Activated CD8-positive, alpha-beta memory T cell treated with anti-CD3 and anti-CD28 coated beads for 48 hours (primary cell): ENCODE measurements at regions not wholly inside any gene's neighbourhood (a gene's known extent, or its start where the extent isn't known, plus 50 kb on each side); places are given as distances from the start of the nearest gene placed in this dataset.
A peak's percentile ranks its signal among the peaks of the same experiment; 100 is the strongest.

Experiments
- DNase-seq, 3 experiments: peaks; one replicate each; pipeline ENCODE4 v3.0.0-alpha.2; 2020; ENCODE audit warnings: low read depth in 2 of 3, low spot score in 2 of 3

DNA sequence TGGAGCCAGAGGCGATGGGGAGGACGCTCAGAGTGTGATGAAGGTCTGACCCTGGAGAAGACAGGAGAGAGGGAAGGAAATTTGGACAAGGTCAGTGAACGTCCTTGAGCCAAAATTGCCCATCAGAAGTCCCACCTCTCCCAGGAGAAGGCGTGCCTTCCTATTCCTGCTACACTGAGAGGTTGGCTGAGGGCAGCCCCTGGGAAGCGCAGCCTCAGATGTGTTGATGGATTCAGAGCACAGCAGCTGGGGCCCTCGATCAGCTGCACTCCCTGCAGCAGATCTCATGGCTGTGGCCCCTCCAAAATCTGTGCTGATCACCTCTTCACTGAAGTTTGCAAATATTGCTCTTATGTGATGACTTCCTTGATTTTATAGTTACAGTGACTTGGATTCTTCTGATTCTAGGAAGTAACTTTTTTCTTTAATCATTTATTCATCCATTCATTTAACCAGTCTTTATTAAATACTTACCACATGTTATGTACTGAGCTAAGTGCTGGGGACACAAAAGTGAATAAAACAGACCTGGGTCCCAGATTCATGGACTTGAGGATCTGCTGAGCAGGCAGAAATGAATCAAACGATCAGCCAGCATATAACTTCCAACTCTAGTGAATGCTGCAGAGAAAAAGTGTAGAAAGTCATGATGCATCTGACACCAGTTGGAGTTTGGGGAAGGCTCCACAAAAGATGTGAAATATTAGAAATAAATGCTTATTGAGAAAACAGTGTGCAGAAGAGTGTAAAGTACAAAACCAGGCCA is 69.6 kb upstream of the ARMC2 start:
- no peak for DNase-seq

DNA sequence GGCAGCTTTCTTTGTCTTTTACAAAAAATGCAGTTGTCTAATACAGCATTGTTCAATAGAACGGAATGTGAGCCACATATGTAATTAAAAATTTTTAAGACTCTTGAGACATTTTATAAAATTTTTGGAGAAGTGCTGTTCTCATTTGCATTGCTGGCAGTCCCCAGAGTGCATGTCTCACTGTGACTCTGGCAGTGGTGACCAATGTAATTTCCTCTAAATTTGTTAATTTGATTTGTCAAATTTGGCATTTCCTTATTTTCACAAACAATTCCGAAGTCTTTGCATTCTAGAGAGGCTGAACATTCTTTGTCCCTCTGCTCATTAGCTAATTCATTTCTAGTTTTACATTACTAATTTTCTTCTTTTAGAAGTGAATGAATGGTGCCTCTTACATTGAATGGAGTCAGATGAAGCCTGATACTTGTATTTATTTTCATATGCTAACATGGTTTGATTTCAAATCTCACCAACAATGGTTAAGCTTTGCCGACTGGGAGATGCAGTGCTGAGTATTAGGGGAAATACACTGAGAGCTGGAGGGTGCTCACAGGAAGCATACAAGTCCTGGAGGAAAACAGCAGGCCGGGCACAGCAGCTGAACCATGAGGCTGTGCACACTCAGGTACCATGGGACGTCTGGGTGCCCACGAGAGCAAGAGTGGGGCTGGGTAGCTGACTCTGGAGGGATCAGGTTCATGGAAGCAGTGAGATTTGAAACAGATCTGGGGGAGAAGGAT is 68.5 kb upstream of the ARMC2 start:
- DNase-seq = no peak

DNA sequence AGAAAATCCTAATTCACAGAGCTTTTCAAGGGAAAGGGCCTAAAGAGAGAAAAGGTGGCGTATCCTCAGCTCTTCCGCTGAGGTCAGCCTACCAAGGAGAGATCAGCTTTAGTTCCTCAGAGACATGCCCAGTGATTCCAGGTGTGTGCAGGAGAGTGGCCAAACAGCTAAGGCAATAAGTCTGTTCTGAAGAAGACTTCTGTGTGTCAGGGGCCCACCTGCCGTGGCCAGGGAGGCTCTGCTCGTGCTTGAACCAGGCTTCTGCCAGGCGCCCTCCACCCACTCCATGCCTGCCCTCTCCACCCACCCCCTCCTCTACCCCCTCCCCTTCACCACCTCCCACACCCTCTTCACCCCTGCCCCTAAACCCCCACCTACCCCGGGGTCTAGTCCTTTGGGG is 67.4 kb upstream of the ARMC2 start:
- no peak for DNase-seq

DNA sequence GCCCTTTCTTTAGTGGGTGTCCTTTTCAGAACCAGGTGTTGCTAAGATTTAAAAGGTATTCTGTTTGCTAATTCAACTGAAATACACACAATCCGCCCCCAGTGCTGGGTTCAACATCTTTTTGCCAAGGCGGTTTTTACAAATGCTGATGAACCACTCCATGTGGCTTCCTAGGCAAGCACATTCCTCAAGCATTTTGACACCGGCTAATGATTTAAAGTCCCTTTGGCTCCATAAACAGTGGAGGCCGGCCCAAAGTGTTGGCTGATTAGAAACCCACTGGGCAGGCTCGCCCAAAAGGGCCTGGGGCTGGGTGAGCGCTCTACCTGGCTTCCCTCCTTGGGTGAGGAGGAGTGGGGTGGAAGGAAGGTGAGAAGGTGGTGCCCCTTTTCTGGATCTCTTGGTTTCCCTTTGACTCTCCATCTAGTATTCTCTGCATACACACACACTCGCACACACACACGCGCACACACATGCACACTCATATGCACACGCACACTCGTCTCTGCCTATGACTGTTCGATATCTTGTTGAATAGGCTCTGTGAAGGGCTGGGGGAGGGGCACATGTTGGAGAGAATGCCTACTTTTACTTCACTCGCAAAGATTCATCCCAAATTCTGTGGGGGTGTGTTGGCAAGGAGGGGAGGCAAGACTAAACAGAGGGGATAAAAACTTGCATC is 66.7 kb upstream of the ARMC2 start:
- no peak for DNase-seq

DNA sequence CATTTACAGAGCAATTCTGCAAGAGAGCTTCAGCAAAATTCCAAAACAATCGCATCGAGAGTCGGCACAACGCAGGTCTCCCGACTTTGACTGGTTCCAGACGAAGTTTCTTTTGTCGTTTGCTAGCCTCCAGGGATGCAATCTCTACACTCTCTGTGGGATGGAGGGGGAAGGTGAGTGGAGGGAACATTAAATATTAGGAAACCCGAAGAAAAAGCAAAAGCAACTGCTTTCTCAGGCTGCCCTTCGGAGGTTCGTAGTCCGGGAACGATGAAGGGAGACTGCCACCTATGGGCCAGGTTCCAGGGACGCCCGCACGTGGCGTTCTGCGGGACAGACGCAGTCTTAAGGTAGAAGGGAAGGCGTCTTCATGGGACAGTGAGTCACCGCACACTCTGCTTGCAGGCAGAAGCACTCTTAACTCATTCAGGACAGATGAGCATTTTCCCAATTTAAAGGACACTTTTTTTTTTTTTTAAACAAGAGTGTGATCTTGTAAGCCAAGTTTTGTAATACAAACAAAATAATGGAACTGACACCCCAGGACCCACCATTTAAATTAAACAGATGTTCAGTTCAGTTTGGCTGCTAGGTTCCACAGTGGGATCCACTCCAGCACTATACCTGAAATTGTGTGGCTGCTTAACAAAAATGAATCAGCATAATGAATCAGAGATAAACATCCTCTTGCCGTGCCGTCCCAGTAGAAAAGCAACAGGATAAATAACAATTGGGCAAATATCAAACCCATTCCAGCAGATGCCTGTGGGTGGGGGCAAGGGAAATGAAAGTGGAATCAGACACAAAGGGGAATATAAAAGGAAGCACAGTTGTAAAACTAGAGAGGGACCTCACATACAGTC is 65.8 kb upstream of the ARMC2 start:
- DNase-seq = peak; percentile 23 to 47 (median 36)

DNA sequence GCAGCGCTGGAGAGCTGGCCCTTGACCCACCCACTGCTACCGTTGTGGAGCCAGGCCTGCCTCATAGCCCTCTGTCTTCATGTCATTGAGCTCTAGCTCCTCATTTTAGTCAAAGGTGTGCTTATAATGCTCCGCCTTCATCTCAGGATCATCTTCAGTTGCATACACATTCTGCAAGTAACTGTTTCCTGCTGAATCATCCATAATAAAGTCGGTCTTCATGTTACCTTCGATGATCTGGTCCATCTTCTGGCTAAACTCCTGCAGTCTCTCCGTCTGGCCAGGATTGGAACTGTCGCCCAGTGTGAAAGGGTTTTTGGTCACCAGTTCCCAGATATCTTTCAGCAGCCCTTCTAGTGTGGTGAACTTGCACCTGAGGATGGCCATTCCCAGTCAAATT is 62.6 kb upstream of the ARMC2 start:
- no peak for DNase-seq

DNA sequence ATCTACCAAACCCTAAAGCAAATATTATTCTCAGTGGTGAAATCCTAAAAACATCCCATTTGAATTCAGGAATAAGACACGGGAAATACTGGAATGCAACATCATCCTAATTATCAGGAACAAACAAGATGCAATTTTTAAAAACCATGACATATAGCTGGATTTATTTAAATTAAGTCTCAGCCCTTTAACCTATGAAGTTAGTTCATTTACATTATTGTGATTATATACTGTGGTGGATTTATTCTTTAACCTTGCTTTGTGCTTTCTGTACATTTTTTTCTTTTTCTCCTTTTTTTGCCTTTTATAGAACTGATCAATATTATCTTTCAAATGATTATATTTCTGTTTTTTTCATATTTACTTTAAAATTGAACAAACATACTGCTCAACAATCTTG is 59.8 kb upstream of the ARMC2 start:
- DNase-seq = no peak

DNA sequence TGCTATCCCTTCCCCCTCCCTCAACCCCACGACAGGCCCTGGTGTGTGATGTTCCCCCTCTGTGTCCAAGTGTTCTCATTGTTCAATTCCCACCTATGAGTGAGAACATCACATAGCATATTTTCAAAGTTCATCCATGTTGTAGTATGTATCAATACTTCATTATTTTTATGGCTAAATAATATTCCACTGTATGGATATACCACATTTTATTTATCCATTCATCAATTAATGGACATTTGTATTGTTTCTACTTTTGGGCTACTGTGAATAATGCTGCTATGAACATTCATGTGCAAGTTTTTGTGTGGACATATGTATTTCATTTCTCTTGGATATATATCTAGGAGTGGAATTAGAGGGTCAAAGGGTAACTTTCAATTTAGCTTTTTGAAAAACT is 58.7 kb upstream of the ARMC2 start:
- no peak for DNase-seq

DNA sequence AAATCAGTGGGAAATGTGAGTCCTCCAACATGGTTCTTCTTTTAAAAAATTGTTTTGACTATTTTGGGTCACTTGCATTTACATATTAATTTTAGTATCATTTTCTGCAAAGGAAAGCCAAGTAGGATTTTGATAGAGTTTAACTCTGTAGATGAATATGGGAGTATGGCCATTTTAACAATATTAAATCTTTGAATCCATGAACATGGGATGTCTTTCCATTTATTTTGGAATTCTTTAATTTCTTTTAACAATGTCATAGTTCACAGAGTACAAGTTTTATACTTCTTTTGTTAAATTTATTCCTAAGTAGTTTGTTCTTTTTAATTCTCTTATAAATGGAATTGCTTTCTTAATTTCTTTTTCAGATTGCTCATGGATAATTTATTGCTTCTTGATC is 56.5 kb upstream of the ARMC2 start:
- no peak for DNase-seq

DNA sequence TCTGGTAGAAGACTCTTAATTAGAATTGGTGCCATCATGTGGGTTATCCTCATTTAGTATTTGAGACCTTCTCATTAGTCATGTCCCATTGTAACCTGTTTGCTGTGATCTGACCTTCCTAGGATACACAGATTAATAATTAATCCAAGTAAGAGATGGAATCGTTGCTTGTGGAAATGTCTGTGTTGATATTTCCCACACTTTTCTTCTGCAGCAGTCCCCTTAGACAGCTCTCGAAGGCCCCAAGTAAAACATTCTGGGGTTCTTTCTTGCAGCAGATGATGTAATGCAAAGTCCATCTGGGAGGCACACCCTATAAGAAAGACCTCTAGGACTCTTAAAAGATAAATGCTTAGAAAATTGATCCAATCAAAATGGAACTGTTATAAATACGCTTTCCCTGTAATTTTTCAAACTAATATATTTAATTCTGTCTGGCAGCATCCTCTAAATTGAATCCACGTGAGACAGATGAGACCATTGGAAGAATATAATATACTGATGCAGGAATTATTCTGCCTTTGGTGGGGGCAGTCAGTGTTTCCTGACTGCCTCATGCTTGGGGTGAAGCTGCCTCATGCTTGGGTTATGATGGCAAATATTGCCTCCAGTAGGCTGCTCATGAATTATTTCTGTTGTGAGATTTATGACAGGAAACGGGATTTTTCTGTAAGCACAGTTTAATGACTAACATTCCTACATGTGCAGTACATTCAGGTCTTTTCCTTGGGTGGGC is 54.5 kb upstream of the ARMC2 start:
- DNase-seq = no peak

DNA sequence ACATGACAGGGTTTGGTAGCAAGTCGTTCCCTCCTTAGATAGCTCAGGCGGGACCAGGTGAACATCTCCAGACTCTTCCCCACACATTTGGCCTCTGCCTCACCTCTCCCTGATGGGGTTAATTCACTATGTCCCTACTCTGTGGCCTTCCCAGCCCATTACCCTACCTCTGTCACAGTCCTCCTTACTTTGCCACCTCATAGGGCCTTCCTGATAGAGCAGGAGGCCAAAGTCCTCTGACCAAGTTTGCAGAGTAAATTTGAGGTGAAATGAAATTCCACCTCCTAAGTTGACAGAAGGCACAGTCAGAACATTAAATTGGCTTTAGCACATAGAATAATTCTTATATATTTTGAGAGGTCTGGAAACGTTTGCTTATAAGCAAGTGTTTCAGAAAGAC is 53.1 kb upstream of the ARMC2 start:
- DNase-seq = no peak

DNA sequence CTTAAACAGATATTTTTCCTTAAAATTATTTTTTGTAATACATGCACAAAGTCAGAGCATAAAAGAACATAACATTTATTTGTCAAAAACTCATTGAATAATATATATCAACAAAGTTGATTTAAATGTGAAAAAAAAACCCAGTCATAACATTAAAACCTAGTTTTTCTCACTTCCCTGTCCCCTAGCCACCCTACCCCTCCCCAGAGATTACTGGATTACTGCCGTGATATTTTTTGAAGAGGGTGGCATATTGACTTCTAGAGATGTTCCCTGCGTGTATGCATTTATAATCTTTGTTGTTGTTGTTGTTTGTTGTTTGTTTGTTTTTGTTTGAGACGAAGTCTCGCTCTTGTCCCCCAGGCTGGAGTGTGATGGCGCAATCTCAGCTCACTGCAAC is 52.4 kb upstream of the ARMC2 start:
- DNase-seq = no peak

DNA sequence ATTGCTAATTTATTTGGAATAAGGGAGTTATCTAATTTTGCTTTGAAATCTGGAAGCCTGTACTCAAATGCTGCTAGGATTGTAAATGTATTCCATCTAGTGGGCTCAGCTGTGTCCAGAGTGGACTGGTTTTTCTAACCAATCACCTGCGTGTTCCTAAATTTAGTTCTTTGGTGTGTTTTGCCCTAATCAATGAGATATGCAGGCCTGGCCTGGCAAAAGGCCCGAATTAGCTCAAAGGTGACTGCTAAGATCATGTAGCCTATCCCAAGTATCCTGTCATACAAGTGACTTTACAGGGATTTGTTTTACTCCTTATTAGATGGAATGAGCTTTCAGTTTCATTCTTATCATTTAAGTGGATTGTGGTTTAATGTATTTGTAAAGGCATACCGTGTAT is 51.3 kb upstream of the ARMC2 start:
- DNase-seq = no peak

DNA sequence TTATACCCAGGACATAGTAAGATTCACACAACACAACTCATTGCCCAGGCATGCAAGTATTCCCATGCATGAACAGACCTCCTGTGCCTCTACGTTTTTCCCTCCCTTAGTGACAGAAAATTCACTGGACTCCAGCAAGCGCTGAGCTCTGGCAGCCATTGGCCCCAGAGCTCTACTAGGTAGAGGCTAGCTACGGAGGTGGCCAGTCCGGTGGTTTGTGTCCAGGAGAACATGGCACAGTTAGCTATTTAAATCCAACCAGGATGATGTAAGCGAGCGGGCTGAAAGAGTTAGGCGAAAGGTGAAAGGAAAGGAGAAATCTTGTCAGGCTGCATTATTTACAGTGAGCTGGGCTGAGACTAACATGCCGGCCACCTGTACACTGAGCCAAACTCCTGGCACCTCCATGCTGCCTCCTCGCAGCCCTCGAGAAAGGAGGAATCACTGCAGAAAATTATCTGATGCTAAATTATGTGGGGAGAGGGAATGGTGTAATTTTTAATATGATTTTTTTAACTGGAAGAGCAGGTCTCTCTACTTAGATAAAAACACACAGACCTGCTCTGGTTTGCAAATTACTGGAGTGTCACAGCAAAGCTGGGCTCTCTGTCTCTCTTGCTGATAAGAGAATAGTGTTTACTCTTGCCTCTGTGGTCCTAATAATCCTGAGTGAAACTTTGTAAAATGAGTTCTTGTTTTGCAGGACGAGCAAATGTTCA is 50.1 kb upstream of the ARMC2 start:
- no peak for DNase-seq
